PC-3 (cell line): ENCODE measurements at regions not wholly inside any gene's neighbourhood (a gene's known extent, or its start where the extent isn't known, plus 50 kb on each side); places are given as distances from the start of the nearest gene placed in this dataset.

ENCODE experiments used
- EZH2 ChIP-seq: fragments of 300-600 bp; sonication (generic); IDR thresholded peaks from one replicate; pipeline ENCODE4 v1.6.1; 2017; ENCODE audit warnings: antibody characterized with exemption, mild to moderate bottlenecking, low read length; ENCODE audit not compliant: unreplicated experiment
- EZH2phosphoT487 ChIP-seq: fragments of 300-600 bp; sonication (generic); IDR thresholded peaks from 2 replicates; pipeline ENCODE4 v1.6.1; 2018; ENCODE audit warnings: mild to moderate bottlenecking, antibody characterized with exemption, low read length, borderline replicate concordance
- TF ChIP-seq, protein P1 (sequence below): fragments of 300-600 bp; sonication (generic); conservative IDR thresholded peaks from 2 replicates; pipeline ENCODE4 v1.5.1; 2017; ENCODE audit warnings: antibody characterized with exemption, low read depth, mild to moderate bottlenecking, low read length

DNA sequence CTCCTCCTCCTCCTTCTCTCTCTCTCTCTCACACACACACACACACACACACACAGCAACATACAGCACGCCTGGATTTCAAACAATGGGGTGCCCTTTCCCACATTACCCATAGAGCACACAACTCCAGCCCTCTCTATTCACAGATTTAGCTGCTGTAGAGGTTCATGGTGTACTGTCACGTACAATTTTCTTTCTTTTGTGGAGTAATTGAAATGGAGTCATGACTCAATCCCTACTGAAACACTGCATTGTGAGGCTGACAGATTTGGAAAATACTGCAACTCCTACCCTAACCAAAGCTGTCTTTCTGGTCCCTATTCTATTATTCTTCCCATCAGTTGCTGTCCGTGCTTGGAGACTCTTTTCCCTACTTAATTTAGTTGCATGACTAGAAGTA is 166.9 kb downstream of the EDN1 start:
- TF ChIP-seq, protein P1, sequence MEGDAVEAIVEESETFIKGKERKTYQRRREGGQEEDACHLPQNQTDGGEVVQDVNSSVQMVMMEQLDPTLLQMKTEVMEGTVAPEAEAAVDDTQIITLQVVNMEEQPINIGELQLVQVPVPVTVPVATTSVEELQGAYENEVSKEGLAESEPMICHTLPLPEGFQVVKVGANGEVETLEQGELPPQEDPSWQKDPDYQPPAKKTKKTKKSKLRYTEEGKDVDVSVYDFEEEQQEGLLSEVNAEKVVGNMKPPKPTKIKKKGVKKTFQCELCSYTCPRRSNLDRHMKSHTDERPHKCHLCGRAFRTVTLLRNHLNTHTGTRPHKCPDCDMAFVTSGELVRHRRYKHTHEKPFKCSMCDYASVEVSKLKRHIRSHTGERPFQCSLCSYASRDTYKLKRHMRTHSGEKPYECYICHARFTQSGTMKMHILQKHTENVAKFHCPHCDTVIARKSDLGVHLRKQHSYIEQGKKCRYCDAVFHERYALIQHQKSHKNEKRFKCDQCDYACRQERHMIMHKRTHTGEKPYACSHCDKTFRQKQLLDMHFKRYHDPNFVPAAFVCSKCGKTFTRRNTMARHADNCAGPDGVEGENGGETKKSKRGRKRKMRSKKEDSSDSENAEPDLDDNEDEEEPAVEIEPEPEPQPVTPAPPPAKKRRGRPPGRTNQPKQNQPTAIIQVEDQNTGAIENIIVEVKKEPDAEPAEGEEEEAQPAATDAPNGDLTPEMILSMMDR = no peak
- TF ChIP-seq EZH2phosphoT487 (no peak), EZH2 (no peak)
